Liver (tissue), 8 donors: ENCODE measurements at regions not wholly inside any gene's neighbourhood (a gene's known extent, or its start where the extent isn't known, plus 50 kb on each side); places are given as distances from the start of the nearest gene placed in this dataset.

Source experiments
- DNase-seq: peaks from one replicate; pipeline ENCODE4 v3.0.0-alpha.2; 2017; ENCODE audit warnings: low spot score
- H3K27ac ChIP-seq, 2 donors: one replicate each; pipeline ENCODE4 v1.7.0; 2013; ENCODE audit warnings: inconsistent platforms in 2 of 2, low read length in 2 of 2, control low read depth in 1 of 2, low read depth in 1 of 2, mild to moderate bottlenecking in 1 of 2
- H3K27me3 ChIP-seq, 4 donors: one replicate each; pipeline versions ENCODE4 v1.6.1 to v1.7.0; 2013; ENCODE audit warnings: low read length in 3 of 4, inconsistent platforms in 1 of 4, mild to moderate bottlenecking in 1 of 4, moderate library complexity in 1 of 4; ENCODE audit not compliant: control insufficient read depth in 4 of 4, insufficient read depth in 4 of 4
- H3K36me3 ChIP-seq, 4 donors: one replicate each; pipeline versions ENCODE4 v1.6.1 to v1.7.0; 2013; ENCODE audit warnings: low read length in 3 of 4, mild to moderate bottlenecking in 3 of 4, low read depth in 1 of 4, moderate library complexity in 1 of 4; ENCODE audit not compliant: control insufficient read depth in 4 of 4, insufficient read depth in 3 of 4
- H3K4me1 ChIP-seq, 4 donors: one replicate each; pipeline versions ENCODE4 v1.6.1 to v1.7.0; 2013; ENCODE audit warnings: low read length in 3 of 4, mild to moderate bottlenecking in 3 of 4, moderate library complexity in 1 of 4; ENCODE audit not compliant: control insufficient read depth in 4 of 4, insufficient read depth in 4 of 4
- H3K4me3 ChIP-seq, 3 donors: one replicate each; pipeline versions ENCODE4 v1.6.1 to v1.7.0; 2013; ENCODE audit warnings: low read length in 3 of 3, control low read depth in 1 of 3, low read depth in 1 of 3, mild to moderate bottlenecking in 1 of 3
- H3K9ac ChIP-seq, 2 donors: one replicate each; pipeline ENCODE4 v1.7.0; 2013; ENCODE audit warnings: low read length in 2 of 2, mild to moderate bottlenecking in 2 of 2, moderate library complexity in 2 of 2, control low read depth in 1 of 2, low read depth in 1 of 2
- H3K9me3 ChIP-seq, 4 donors: one replicate each; pipeline versions ENCODE4 v1.6.1 to v1.7.0; 2013; ENCODE audit warnings: low read length in 3 of 4; ENCODE audit not compliant: control insufficient read depth in 4 of 4
- ATF3 ChIP-seq: IDR thresholded peaks from 2 replicates; pipeline ENCODE4 v1.6.1; 2016; ENCODE audit warnings: antibody characterized with exemption
- EGR1 ChIP-seq, 2 donors: IDR thresholded peaks; 2 replicates each; pipeline ENCODE4 v1.6.1; 2016 to 2018; ENCODE audit warnings: antibody characterized with exemption in 2 of 2, low read depth in 2 of 2
- FOXA1 ChIP-seq: IDR thresholded peaks from 2 replicates; pipeline ENCODE4 v1.6.1; 2016; ENCODE audit warnings: antibody characterized with exemption
- FOXA2 ChIP-seq: IDR thresholded peaks from 2 replicates; pipeline ENCODE4 v1.6.1; 2016; ENCODE audit warnings: antibody characterized with exemption
- GABPA ChIP-seq, 2 donors: IDR thresholded peaks in 1 of 2; conservative IDR thresholded peaks in 1 of 2; 2 replicates each; pipeline ENCODE4 v1.6.1; 2016; ENCODE audit warnings: antibody characterized with exemption in 2 of 2, mild to moderate bottlenecking in 1 of 2, moderate library complexity in 1 of 2
- HNF4A ChIP-seq, 2 donors: conservative IDR thresholded peaks; 2 replicates each; pipeline ENCODE4 v1.6.1; 2016; ENCODE audit warnings: antibody characterized with exemption in 2 of 2, mild to moderate bottlenecking in 2 of 2
- HNF4G ChIP-seq: IDR thresholded peaks from 2 replicates; pipeline ENCODE4 v1.6.1; 2016; ENCODE audit warnings: antibody characterized with exemption
- JUND ChIP-seq, 2 donors: IDR thresholded peaks; 2 replicates each; pipeline ENCODE4 v1.6.1; 2016; ENCODE audit warnings: antibody characterized with exemption in 2 of 2
- MAX ChIP-seq: IDR thresholded peaks from 2 replicates; pipeline ENCODE4 v1.6.1; 2016; ENCODE audit warnings: antibody characterized with exemption
- NR2F2 ChIP-seq: IDR thresholded peaks from 2 replicates; pipeline ENCODE4 v1.6.1; 2016; ENCODE audit warnings: antibody characterized with exemption
- RAD21 ChIP-seq, 2 donors: IDR thresholded peaks; 2 replicates each; pipeline ENCODE4 v1.6.1; 2016; ENCODE audit warnings: antibody characterized with exemption in 2 of 2, mild to moderate bottlenecking in 2 of 2
- RXRA ChIP-seq, 2 donors: IDR thresholded peaks; 2 replicates each; pipeline ENCODE4 v1.6.1; 2017 to 2018; ENCODE audit warnings: antibody characterized with exemption in 2 of 2, mild to moderate bottlenecking in 1 of 2
- SP1 ChIP-seq: IDR thresholded peaks from 2 replicates; pipeline ENCODE4 v1.6.1; 2018; ENCODE audit warnings: antibody characterized with exemption, mild to moderate bottlenecking
- TAF1 ChIP-seq: conservative IDR thresholded peaks from 2 replicates; pipeline ENCODE4 v1.6.1; 2016; ENCODE audit warnings: antibody characterized with exemption, mild to moderate bottlenecking
- YY1 ChIP-seq: IDR thresholded peaks from 2 replicates; pipeline ENCODE4 v1.6.1; 2016; ENCODE audit warnings: antibody characterized with exemption, mild to moderate bottlenecking
- ZBTB33 ChIP-seq: IDR thresholded peaks from 2 replicates; pipeline ENCODE4 v1.6.1; 2016; ENCODE audit warnings: antibody characterized with exemption
- WGBS: extraction: QIAGEN DNeasy Blood & Tissue Kit; methylation state at CpG from one replicate; pipeline ENCODE4 v1.1.7; 2013; 5-methylcytosine and 5-hydroxymethylcytosine counted together
- TF ChIP-seq, protein P1 (sequence below): fragments of 150-350 bp; IDR thresholded peaks from 2 replicates; pipeline ENCODE4 v1.5.1; 2017; ENCODE audit warnings: improper control_type of control experiment, low read depth, low read length; ENCODE audit not compliant: missing input control
- TF ChIP-seq, protein P2 (sequence below): IDR thresholded peaks from 2 replicates; pipeline ENCODE4 v1.6.1; 2016; ENCODE audit warnings: antibody characterized with exemption, mild to moderate bottlenecking
- donor health status: healthy.
- donor health status: healthy.
- donor health status: healthy.
- donor health status: healthy.
- donor health status: healthy.

DNA sequence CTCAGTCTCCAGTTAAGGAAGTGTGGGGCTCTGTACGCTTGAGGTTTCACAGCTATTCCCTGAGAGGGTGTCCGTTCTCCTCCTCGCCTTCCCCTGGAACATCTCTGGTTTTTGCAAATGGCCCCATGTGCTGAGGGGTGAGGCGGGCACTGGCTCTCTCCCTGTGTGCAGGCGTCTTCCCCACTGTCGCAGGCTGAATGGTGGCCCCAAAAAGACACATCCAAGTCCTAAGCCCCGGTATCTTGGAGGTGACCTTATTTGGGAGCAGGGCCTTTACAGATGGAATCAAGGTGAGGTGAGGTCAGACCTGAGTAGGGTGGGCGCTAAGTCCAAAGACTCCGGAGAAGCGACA, 98.0 kb upstream of the TMPRSS2 start:
- Histone ChIP-seq H3K4me1 (peaks cover 0 to 2% (median 0%) of the 10 kb centered on the region in 4 donors), H3K36me3 (no peaks in the 10 kb centered on the region), H3K27ac (no peak overlapping the region), H3K4me3 (no peak overlapping the region), H3K9ac (no peak overlapping the region), H3K27me3 (no peaks in the 10 kb centered on the region), H3K9me3 (no peaks in the 10 kb centered on the region)
- DNase-seq: no peak
- TF ChIP-seq, protein P1, sequence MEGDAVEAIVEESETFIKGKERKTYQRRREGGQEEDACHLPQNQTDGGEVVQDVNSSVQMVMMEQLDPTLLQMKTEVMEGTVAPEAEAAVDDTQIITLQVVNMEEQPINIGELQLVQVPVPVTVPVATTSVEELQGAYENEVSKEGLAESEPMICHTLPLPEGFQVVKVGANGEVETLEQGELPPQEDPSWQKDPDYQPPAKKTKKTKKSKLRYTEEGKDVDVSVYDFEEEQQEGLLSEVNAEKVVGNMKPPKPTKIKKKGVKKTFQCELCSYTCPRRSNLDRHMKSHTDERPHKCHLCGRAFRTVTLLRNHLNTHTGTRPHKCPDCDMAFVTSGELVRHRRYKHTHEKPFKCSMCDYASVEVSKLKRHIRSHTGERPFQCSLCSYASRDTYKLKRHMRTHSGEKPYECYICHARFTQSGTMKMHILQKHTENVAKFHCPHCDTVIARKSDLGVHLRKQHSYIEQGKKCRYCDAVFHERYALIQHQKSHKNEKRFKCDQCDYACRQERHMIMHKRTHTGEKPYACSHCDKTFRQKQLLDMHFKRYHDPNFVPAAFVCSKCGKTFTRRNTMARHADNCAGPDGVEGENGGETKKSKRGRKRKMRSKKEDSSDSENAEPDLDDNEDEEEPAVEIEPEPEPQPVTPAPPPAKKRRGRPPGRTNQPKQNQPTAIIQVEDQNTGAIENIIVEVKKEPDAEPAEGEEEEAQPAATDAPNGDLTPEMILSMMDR: no peak
- TF ChIP-seq ATF3: no peak
- no peak for TF ChIP-seq HNF4G
- TF ChIP-seq, protein P2, sequence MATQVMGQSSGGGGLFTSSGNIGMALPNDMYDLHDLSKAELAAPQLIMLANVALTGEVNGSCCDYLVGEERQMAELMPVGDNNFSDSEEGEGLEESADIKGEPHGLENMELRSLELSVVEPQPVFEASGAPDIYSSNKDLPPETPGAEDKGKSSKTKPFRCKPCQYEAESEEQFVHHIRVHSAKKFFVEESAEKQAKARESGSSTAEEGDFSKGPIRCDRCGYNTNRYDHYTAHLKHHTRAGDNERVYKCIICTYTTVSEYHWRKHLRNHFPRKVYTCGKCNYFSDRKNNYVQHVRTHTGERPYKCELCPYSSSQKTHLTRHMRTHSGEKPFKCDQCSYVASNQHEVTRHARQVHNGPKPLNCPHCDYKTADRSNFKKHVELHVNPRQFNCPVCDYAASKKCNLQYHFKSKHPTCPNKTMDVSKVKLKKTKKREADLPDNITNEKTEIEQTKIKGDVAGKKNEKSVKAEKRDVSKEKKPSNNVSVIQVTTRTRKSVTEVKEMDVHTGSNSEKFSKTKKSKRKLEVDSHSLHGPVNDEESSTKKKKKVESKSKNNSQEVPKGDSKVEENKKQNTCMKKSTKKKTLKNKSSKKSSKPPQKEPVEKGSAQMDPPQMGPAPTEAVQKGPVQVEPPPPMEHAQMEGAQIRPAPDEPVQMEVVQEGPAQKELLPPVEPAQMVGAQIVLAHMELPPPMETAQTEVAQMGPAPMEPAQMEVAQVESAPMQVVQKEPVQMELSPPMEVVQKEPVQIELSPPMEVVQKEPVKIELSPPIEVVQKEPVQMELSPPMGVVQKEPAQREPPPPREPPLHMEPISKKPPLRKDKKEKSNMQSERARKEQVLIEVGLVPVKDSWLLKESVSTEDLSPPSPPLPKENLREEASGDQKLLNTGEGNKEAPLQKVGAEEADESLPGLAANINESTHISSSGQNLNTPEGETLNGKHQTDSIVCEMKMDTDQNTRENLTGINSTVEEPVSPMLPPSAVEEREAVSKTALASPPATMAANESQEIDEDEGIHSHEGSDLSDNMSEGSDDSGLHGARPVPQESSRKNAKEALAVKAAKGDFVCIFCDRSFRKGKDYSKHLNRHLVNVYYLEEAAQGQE: no peak
- no peak for TF ChIP-seq EGR1 (IDR thresholded peaks at IDR 0.05; ENCODE audit: low read depth in 2 of 2)
- no peak for TF ChIP-seq RAD21 (IDR thresholded peaks at IDR 0.05)
- TF ChIP-seq MAX: no peak
- no peak for TF ChIP-seq HNF4A (conservative IDR thresholded peaks at IDR 0.05)
- no peak for TF ChIP-seq YY1
- no peak for TF ChIP-seq RXRA (IDR thresholded peaks at IDR 0.05)
- no peak for TF ChIP-seq SP1
- TF ChIP-seq JUND (IDR thresholded peaks at IDR 0.05): no peak
- no peak for TF ChIP-seq FOXA1
- no peak for TF ChIP-seq GABPA (IDR thresholded peaks at IDR 0.05 in 1 of 2, conservative IDR thresholded peaks at IDR 0.05 in 1 of 2)
- no peak for TF ChIP-seq FOXA2
- no peak for TF ChIP-seq TAF1
- no peak for TF ChIP-seq NR2F2
- no peak for TF ChIP-seq ZBTB33
- WGBS: 95% methylated on average over 10 of the region's 10 CpGs
